Stomach (tissue), 4 donors: ENCODE measurements at regions not wholly inside any gene's neighbourhood (a gene's known extent, or its start where the extent isn't known, plus 50 kb on each side); places are given as distances from the start of the nearest gene placed in this dataset.

Experiments used
- EP300 ChIP-seq: sonication (generic); formaldehyde crosslinking; IDR thresholded peaks from one replicate; pipeline ENCODE4 v1.6.1; 2017; ENCODE audit warnings: antibody characterized with exemption
- POLR2A ChIP-seq, 4 donors: fragments of 450-650 bp; IDR thresholded peaks; one replicate each; pipeline ENCODE4 v1.6.1; 2016; ENCODE audit warnings: antibody characterized with exemption in 4 of 4, control low read depth in 2 of 4, mild to moderate bottlenecking in 1 of 4, moderate library complexity in 1 of 4
- POLR2AphosphoS5 ChIP-seq, 3 donors: sonication (generic); formaldehyde crosslinking; IDR thresholded peaks; one replicate each; pipeline ENCODE4 v1.6.1; 2016; ENCODE audit warnings: antibody characterized with exemption in 3 of 3
- TF ChIP-seq, protein P1 (sequence below), 7 experiments: fragments of 450-650 bp in 4 of 7; fragments of 200-600 bp in 3 of 7; sonication (generic) in 3 of 7; IDR thresholded peaks; one replicate each; pipeline ENCODE4 v1.5.1; 2016 to 2019; ENCODE audit warnings: antibody characterized with exemption in 7 of 7, control low read depth in 2 of 7, mild to moderate bottlenecking in 1 of 7

DNA sequence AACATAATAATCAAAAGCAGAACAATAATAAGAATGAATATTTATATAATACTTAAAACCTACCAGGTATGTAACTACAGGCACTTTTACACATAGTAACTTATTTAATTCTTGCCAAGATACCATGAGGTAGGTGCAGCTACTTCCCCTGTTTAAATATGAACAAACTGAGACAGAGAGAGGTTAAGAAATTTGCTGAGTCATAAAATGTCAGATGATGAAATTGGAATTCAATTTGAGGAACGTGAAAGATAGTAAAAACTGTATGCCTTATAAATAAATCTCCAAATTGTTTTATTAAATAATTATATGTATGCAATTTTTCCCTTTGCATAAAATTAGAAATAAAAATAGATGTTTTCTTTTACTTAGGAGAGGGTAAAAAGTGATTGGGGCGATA lies 1103.3 kb upstream of the NRXN1 start:
- TF ChIP-seq, protein P1, sequence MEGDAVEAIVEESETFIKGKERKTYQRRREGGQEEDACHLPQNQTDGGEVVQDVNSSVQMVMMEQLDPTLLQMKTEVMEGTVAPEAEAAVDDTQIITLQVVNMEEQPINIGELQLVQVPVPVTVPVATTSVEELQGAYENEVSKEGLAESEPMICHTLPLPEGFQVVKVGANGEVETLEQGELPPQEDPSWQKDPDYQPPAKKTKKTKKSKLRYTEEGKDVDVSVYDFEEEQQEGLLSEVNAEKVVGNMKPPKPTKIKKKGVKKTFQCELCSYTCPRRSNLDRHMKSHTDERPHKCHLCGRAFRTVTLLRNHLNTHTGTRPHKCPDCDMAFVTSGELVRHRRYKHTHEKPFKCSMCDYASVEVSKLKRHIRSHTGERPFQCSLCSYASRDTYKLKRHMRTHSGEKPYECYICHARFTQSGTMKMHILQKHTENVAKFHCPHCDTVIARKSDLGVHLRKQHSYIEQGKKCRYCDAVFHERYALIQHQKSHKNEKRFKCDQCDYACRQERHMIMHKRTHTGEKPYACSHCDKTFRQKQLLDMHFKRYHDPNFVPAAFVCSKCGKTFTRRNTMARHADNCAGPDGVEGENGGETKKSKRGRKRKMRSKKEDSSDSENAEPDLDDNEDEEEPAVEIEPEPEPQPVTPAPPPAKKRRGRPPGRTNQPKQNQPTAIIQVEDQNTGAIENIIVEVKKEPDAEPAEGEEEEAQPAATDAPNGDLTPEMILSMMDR (IDR thresholded peaks at IDR 0.05): no peak
- TF ChIP-seq POLR2A (IDR thresholded peaks at IDR 0.05): no peak
- TF ChIP-seq POLR2AphosphoS5 (IDR thresholded peaks at IDR 0.05): no peak
- TF ChIP-seq EP300: no peak
